GM10248 (cell line): ENCODE measurements at regions not wholly inside any gene's neighbourhood (a gene's known extent, or its start where the extent isn't known, plus 50 kb on each side); places are given as distances from the start of the nearest gene placed in this dataset.

Experiments
- CTCF ChIA-PET: fragments of 300-600 bp; sonication (Branson Sonifier 250); formaldehyde crosslinking; extraction: SDS; loops from one replicate; lab custom pipeline; 2021; ENCODE audit warnings: antibody characterized with exemption; lab: Yijun Ruan, JAX
- POLR2A ChIA-PET: fragments of 350-650 bp; sonication (Branson Sonifier 250); formaldehyde crosslinking; extraction: SDS; loops from one replicate; lab custom pipeline; 2020; ENCODE audit warnings: antibody characterized with exemption; lab: Yijun Ruan, JAX
- DNase-seq: peaks from one replicate; pipeline ENCODE4 v3.0.0; 2012; ENCODE audit errors: extremely low spot score
- TF ChIP-seq, protein P1 (sequence below): IDR thresholded peaks from 2 replicates; pipeline ENCODE4 v1.5.1; 2012; ENCODE audit warnings: mild to moderate bottlenecking, low read depth; ENCODE audit errors: extremely low read depth, missing control alignments, control extremely low read depth

DNA sequence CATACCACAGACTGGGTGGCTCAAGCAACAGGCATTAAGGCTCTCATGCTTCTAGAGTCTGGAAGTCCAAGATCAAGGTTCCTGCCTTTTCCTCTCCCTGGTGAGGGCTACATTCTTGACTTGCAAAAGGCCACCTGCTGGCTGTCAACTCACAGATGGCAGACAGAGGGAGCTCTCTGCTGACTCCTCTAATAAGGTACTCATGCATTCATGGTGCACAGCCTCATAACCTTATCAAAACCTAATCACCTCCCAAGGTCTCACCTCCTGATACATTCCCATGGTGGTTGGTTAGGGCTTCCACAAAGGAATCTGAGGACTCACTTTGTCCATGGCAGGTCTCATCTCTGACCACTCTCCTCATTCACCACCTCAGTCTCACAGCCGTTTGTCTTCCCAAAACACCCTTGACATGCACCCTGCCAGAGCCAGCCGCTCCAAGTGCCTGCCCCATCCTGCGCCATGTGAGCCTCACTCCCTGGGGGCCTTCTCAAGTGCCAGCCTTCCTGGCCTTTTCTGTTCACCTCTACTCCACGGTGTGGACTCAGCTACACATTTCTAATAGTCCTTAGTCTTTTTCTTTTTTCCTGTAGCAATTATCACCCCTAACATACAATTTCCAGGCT lies 400.3 kb upstream of the ADARB2 start:
- ChIA-PET POLR2A (no interaction called here), CTCF (interaction anchor here (1.4 to 3.3 kb wide), 2 partner anchors 10 to 15 kb away, joined by 5 to 9 read pairs; no protein-coding TSS in a partner anchor)
- TF ChIP-seq, protein P1, sequence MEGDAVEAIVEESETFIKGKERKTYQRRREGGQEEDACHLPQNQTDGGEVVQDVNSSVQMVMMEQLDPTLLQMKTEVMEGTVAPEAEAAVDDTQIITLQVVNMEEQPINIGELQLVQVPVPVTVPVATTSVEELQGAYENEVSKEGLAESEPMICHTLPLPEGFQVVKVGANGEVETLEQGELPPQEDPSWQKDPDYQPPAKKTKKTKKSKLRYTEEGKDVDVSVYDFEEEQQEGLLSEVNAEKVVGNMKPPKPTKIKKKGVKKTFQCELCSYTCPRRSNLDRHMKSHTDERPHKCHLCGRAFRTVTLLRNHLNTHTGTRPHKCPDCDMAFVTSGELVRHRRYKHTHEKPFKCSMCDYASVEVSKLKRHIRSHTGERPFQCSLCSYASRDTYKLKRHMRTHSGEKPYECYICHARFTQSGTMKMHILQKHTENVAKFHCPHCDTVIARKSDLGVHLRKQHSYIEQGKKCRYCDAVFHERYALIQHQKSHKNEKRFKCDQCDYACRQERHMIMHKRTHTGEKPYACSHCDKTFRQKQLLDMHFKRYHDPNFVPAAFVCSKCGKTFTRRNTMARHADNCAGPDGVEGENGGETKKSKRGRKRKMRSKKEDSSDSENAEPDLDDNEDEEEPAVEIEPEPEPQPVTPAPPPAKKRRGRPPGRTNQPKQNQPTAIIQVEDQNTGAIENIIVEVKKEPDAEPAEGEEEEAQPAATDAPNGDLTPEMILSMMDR, result peak; percentile 40
- no peak for DNase-seq

DNA sequence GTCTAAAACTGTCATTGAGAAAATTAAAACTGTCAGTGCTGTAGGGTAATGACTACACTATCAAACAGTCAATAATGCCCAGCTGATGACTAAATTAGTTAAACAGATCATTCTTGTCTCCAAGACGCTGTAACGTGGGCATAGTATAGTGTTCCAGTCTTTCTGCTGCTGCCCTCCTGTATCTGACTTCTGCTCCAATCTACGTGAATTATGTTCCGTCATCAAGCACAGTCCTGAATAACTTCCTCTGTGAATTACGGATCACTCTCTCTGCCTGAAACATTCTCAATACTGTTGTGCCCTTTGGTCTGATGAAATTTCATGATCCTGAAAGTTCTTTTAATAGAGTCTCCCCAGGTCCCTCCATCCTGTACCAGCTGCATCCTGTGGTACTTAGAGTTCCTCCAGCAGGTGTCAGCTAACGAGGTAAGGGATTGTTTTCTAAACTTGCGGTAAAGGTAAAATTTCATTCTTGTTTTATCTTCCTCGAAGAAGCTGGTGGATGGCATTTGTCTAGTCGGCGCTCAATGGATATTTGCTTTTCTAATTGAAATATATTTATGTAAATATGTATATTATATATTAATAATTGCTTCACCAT lies 393.5 kb upstream of the ADARB2 start:
- TF ChIP-seq, protein P1, result no peak
- POLR2A ChIA-PET, result no interaction called here
- no peak for DNase-seq
- CTCF ChIA-PET, result no interaction called here

DNA sequence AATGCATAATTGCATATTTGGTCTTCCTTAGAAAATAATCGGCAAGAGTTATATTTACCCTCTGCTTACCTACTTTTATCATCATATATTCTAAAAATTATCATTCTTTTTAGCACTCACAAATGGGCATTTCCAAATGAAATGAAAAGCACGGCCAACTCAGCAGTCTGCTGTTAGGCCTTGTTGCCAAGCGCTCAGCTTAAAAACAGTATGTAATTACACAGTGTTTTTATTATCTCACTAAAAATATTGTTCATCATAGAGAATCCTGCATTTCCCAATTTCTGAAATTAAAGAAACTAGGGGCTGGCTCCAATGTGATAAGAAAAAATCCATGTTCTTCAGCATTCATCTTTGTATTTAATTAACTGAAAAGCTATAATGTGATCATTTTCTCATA lies 391.7 kb upstream of the ADARB2 start:
- POLR2A ChIA-PET, result no interaction called here
- no peak for DNase-seq
- TF ChIP-seq, protein P1, result no peak
- CTCF ChIA-PET, result interaction anchor here (1.0 to 1.4 kb wide), 2 partner anchors 12 to 16 kb away, joined by 3 to 4 read pairs; no protein-coding TSS in a partner anchor

DNA sequence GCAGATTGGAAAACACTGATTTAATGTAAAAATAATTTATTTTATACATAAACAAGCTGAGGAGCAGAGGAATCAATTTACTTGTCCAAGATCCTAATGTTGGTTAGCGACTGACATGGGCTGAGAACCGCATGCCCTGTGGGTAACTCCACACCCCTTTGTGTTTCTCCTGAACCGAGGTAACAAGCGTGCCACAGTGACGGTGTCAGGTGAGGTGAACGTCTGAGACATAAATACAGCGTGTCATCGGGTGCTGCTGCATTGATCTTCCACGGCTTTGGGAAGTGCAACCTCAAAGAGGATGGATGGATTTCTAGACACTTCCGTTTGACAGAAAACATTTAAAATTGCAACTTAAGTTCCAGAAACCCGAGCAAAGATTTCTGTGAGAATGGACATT lies 386.8 kb upstream of the ADARB2 start:
- ChIA-PET CTCF (no interaction called here), POLR2A (no interaction called here)
- TF ChIP-seq, protein P1, result no peak
- no peak for DNase-seq

DNA sequence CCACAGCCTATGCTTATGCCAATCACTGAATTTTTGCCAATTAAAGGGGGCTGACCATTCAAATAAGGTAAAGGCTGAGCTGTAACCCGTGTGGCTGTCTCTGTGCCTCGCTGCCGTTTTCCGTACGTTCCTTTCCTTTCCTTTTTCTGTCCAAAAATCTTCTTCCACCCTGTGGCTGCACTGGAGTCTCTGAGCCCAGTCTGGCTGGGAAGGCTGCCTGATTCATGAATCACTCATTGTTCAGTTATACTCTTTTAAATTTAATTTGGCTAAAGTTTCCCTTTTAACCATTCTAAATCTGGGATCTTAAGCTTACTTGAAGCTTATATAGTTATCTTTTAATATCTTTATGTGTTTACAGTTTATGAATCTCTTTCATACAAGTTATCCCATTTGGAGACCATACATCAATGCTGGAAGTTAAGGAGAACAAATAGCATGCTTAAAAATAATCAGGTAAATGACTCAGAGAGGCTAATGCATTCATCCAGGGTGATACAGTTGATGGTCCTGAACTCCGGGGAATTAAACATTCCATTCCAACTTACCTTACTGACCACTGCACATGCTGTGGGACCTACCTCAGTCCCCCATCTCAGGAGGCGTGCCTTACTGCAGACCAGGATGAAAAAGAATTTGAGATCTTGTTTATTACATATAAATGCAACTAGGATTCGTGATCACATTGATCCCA lies 385.3 kb upstream of the ADARB2 start:
- ChIA-PET POLR2A (no interaction called here), CTCF (no interaction called here)
- no peak for DNase-seq
- TF ChIP-seq, protein P1, result no peak

DNA sequence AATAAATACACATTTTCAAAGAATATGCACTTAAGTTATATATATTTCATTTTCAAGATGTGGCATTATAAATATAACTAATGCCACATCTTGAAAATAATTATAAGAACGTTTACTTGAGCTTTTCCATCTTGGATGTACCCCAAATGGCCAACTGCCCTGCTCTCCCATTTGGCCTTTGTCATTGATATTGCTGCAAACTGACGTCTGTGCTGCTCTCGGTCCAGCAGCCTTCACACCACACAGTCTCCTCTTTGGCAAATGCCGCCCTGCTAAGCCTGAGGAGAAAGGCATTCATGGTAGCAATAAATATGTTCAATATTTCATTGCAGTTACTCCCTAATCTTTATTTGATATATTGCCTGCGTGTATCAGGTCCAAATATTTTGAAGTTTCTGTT lies 384.6 kb upstream of the ADARB2 start:
- CTCF ChIA-PET, result no interaction called here

More for the DNA sequence above, 384.6 kb upstream of the ADARB2 start:
- TF ChIP-seq, protein P1, result no peak
- DNase-seq, result no peak
- POLR2A ChIA-PET, result no interaction called here
